Keratinocyte (primary cell): ENCODE measurements at regions not wholly inside any gene's neighbourhood (a gene's known extent, or its start where the extent isn't known, plus 50 kb on each side); places are given as distances from the start of the nearest gene placed in this dataset.

Source experiments
- DNase-seq: peaks from one replicate; pipeline ENCODE4 v3.0.0-alpha.2; 2011; ENCODE audit warnings: low read depth, missing footprints, low spot score
- FAIRE-seq: peaks from 2 replicates; lab custom pipeline; 2011; peaks lifted over from hg19 to GRCh38; lab: Jason Lieb, UNC
- H2AFZ ChIP-seq: 2 replicates; pipeline ENCODE4 v1.6.0; 2012; ENCODE audit warnings: low read length, control low read depth, inconsistent platforms; ENCODE audit not compliant: control insufficient read depth
- H3K27ac ChIP-seq: 2 replicates; pipeline ENCODE4 v1.5.1; 2011; ENCODE audit warnings: low read length; ENCODE audit not compliant: control insufficient read depth, insufficient read depth
- H3K27me3 ChIP-seq: 3 replicates; pipeline ENCODE4 v1.6.0; 2011; ENCODE audit warnings: low read length; ENCODE audit not compliant: control insufficient read depth, insufficient read depth; ENCODE audit errors: extremely low read depth
- H3K36me3 ChIP-seq, 2 experiments: 2 replicates in 1 of 2; 3 replicates in 1 of 2; pipeline ENCODE4 v1.5.1; 2011; ENCODE audit warnings: low read length in 2 of 2, mild to moderate bottlenecking in 1 of 2; ENCODE audit not compliant: control insufficient read depth in 2 of 2, insufficient read depth in 2 of 2; ENCODE audit errors: extremely low read depth in 1 of 2
- H3K4me1 ChIP-seq: 3 replicates; pipeline ENCODE4 v1.5.1; 2011; ENCODE audit warnings: low read length; ENCODE audit not compliant: control insufficient read depth, insufficient read depth; ENCODE audit errors: extremely low read depth
- H3K4me2 ChIP-seq: 3 replicates; pipeline ENCODE4 v1.6.0; 2011; ENCODE audit warnings: low read depth, low read length; ENCODE audit not compliant: control insufficient read depth, insufficient read depth; ENCODE audit errors: extremely low read depth
- H3K4me3 ChIP-seq, 3 experiments: fragments of 200-600 bp in 1 of 3; sonication (generic) in 1 of 3; 2 replicates in 2 of 3; 3 replicates in 1 of 3; pipeline ENCODE4 v1.5.1; 2011 to 2016; ENCODE audit warnings: low read length in 3 of 3, mild to moderate bottlenecking in 3 of 3, control low read depth in 2 of 3, inconsistent platforms in 1 of 3, low read depth in 1 of 3, mixed read lengths in 1 of 3, mixed run types in 1 of 3, moderate library complexity in 1 of 3; ENCODE audit not compliant: control insufficient read depth in 2 of 3, insufficient read depth in 2 of 3; ENCODE audit errors: extremely low read depth in 1 of 3
- H3K79me2 ChIP-seq: 2 replicates; pipeline ENCODE4 v1.6.0; 2012; ENCODE audit warnings: low read length; ENCODE audit not compliant: control insufficient read depth, insufficient read depth
- H3K9ac ChIP-seq: 3 replicates; pipeline ENCODE4 v1.6.0; 2011; ENCODE audit warnings: low read length; ENCODE audit not compliant: control insufficient read depth, insufficient read depth; ENCODE audit errors: extremely low read depth
- H3K9me1 ChIP-seq: 3 replicates; pipeline ENCODE4 v1.6.0; 2011; ENCODE audit warnings: low read length; ENCODE audit not compliant: control insufficient read depth, insufficient read depth; ENCODE audit errors: extremely low read depth
- H3K9me3 ChIP-seq: 2 replicates; pipeline ENCODE4 v1.5.1; 2012; ENCODE audit warnings: low read depth, low read length; ENCODE audit not compliant: control insufficient read depth
- H4K20me1 ChIP-seq: 3 replicates; pipeline ENCODE4 v1.6.0; 2011; ENCODE audit warnings: low read length; ENCODE audit not compliant: control insufficient read depth, insufficient read depth; ENCODE audit errors: extremely low read depth
- EZH2 ChIP-seq: IDR thresholded peaks from one replicate; pipeline ENCODE4 v1.6.1; 2012; ENCODE audit warnings: inconsistent platforms, mild to moderate bottlenecking, low read length, moderate library complexity
- dilution Hi-C: fragments of 300-500 bp; cut with MboI; formaldehyde crosslinking; loops from one replicate; pipeline ENCODE4 v1.7.0; 2020; ENCODE audit warnings: low sequenced_read_pairs; ENCODE audit not compliant: extremely low pct_ligation_motif_present
- TF ChIP-seq, protein P1 (sequence below), 3 experiments: IDR thresholded peaks in 1 of 3; conservative IDR thresholded peaks in 1 of 3; optimal IDR thresholded peaks in 1 of 3; 2 replicates in 2 of 3; 3 replicates in 1 of 3; pipeline versions ENCODE3 to v1.5.1; 2011; ENCODE audit warnings: low read length in 3 of 3, mild to moderate bottlenecking in 3 of 3, moderate library complexity in 2 of 3, control low read depth in 1 of 3, inconsistent platforms in 1 of 3; ENCODE audit not compliant: insufficient read depth in 2 of 3; ENCODE audit errors: extremely low read depth in 1 of 3

GRCh38 chr2:7194950-7195349 is 277.7 kb downstream of the RNF144A start:
- Histone ChIP-seq H3K9me3 (no peaks in the 10 kb centered on the region), H3K4me1 (peaks cover 16% of the 10 kb centered on the region), H3K4me3 (no peak overlapping the region), H3K27ac (no peak overlapping the region), H3K4me2 (no peak overlapping the region), H3K36me3 (no peaks in the 10 kb centered on the region), H3K9me1 (no peaks in the 10 kb centered on the region), H2AFZ (no peak overlapping the region), H3K27me3 (no peaks in the 10 kb centered on the region), H4K20me1 (no peaks in the 10 kb centered on the region), H3K79me2 (no peaks in the 10 kb centered on the region), H3K9ac (no peak overlapping the region)
- TF ChIP-seq, protein P1, sequence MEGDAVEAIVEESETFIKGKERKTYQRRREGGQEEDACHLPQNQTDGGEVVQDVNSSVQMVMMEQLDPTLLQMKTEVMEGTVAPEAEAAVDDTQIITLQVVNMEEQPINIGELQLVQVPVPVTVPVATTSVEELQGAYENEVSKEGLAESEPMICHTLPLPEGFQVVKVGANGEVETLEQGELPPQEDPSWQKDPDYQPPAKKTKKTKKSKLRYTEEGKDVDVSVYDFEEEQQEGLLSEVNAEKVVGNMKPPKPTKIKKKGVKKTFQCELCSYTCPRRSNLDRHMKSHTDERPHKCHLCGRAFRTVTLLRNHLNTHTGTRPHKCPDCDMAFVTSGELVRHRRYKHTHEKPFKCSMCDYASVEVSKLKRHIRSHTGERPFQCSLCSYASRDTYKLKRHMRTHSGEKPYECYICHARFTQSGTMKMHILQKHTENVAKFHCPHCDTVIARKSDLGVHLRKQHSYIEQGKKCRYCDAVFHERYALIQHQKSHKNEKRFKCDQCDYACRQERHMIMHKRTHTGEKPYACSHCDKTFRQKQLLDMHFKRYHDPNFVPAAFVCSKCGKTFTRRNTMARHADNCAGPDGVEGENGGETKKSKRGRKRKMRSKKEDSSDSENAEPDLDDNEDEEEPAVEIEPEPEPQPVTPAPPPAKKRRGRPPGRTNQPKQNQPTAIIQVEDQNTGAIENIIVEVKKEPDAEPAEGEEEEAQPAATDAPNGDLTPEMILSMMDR (optimal IDR thresholded peaks at IDR 0.05 in 1 of 3, IDR thresholded peaks at IDR 0.05 in 1 of 3, conservative IDR thresholded peaks at IDR 0.05 in 1 of 3; ENCODE audit: extremely low read depth in 1 of 3, insufficient read depth in 2 of 3, low read length in 3 of 3): no peak
- TF ChIP-seq EZH2: no peak
- FAIRE-seq (no peak), DNase-seq (no peak)
- dilution Hi-C loops: no loop called here

- TF ChIP-seq, protein P1 (optimal IDR thresholded peaks at IDR 0.05 in 1 of 3, IDR thresholded peaks at IDR 0.05 in 1 of 3, conservative IDR thresholded peaks at IDR 0.05 in 1 of 3; ENCODE audit: extremely low read depth in 1 of 3, insufficient read depth in 2 of 3, low read length in 3 of 3): no peak
- no peak for TF ChIP-seq EZH2
- H3K9me3 ChIP-seq: no peaks in the 10 kb centered on the region
- dilution Hi-C loops: no loop called here
Observed at GRCh38 chr2:7196883-7197282, 279.7 kb downstream of the RNF144A start.

More at GRCh38 chr2:7196883-7197282, 279.7 kb downstream of the RNF144A start:
- no peak for DNase-seq
- no peak overlapping the region for H2AFZ ChIP-seq
- no peaks in the 10 kb centered on the region for H3K36me3 ChIP-seq
- H3K27ac ChIP-seq: no peak overlapping the region
- no peak overlapping the region for H3K4me3 ChIP-seq
- H3K27me3 ChIP-seq: no peaks in the 10 kb centered on the region
- no peak overlapping the region for H3K4me2 ChIP-seq
- H3K4me1 ChIP-seq: peaks cover 6% of the 10 kb centered on the region
- no peaks in the 10 kb centered on the region for H4K20me1 ChIP-seq
- no peaks in the 10 kb centered on the region for H3K9me1 ChIP-seq
- H3K9ac ChIP-seq: no peak overlapping the region
- no peak for FAIRE-seq
- H3K79me2 ChIP-seq: no peaks in the 10 kb centered on the region
